ENCODE measurements at regions not wholly inside any gene's neighbourhood (a gene's known extent, or its start where the extent isn't known, plus 50 kb on each side); places are given as distances from the start of the nearest gene placed in this dataset.

- TF ChIP-seq HNF4A (conservative IDR thresholded peaks at IDR 0.05) (no peak), FOXA2 (IDR thresholded peaks at IDR 0.05) (no peak)
Measured at GRCh38 chr2:35251156-35251555, 1104.4 kb upstream of the CRIM1 start (continued).

GRCh38 chr2:35246702-35247101, 1108.9 kb upstream of the CRIM1 start:
- no peak overlapping the region for H3K27ac ChIP-seq (ENCODE audit: low read depth in 1 of 2, low read length in 2 of 2)
- DNase-seq (ENCODE audit: low spot score) = no peak
- no peaks in the 10 kb centered on the region for H3K27me3 ChIP-seq (ENCODE audit: control insufficient read depth in 4 of 4, insufficient read depth in 4 of 4, low read length in 3 of 4)
- no peak overlapping the region for H3K4me3 ChIP-seq (ENCODE audit: low read depth in 1 of 3, low read length in 3 of 3)
- no peaks in the 10 kb centered on the region for H3K9me3 ChIP-seq (ENCODE audit: control insufficient read depth in 4 of 4, low read length in 3 of 4)
- H3K4me1 ChIP-seq (ENCODE audit: control insufficient read depth in 4 of 4, insufficient read depth in 4 of 4, low read length in 3 of 4) = no peaks in the 10 kb centered on the region
- no peaks in the 10 kb centered on the region for H3K36me3 ChIP-seq (ENCODE audit: control insufficient read depth in 4 of 4, insufficient read depth in 3 of 4, low read depth in 1 of 4, low read length in 3 of 4)
- WGBS = 69% methylated on average over 2 of the region's 2 CpGs
- H3K9ac ChIP-seq (ENCODE audit: low read depth in 1 of 2, low read length in 2 of 2) = no peak overlapping the region
- TF ChIP-seq ZBTB33 (IDR thresholded peaks at IDR 0.05) = no peak
- no peak for TF ChIP-seq MAX (IDR thresholded peaks at IDR 0.05)
- TF ChIP-seq GABPA (IDR thresholded peaks at IDR 0.05 in 1 of 2, conservative IDR thresholded peaks at IDR 0.05 in 1 of 2) = no peak
- no peak for TF ChIP-seq FOXA1 (IDR thresholded peaks at IDR 0.05)
- TF ChIP-seq CTCF (IDR thresholded peaks at IDR 0.05; ENCODE audit: low read depth, low read length, missing input control) = no peak
- no peak for TF ChIP-seq YY1 (IDR thresholded peaks at IDR 0.05)
- no peak for TF ChIP-seq HNF4A (conservative IDR thresholded peaks at IDR 0.05)
- no peak for TF ChIP-seq RAD21 (IDR thresholded peaks at IDR 0.05)
- TF ChIP-seq SP1 (IDR thresholded peaks at IDR 0.05) = no peak
- TF ChIP-seq TAF1 (conservative IDR thresholded peaks at IDR 0.05) = no peak
- no peak for TF ChIP-seq JUND (IDR thresholded peaks at IDR 0.05)
- TF ChIP-seq FOXA2 (IDR thresholded peaks at IDR 0.05) = no peak

- no peak for DNase-seq (ENCODE audit: low spot score)
- 15% methylated on average over 2 of the region's 2 CpGs for WGBS
- no peaks in the 10 kb centered on the region for H3K4me1 ChIP-seq (ENCODE audit: control insufficient read depth in 4 of 4, insufficient read depth in 4 of 4, low read length in 3 of 4)
- H3K36me3 ChIP-seq (ENCODE audit: control insufficient read depth in 4 of 4, insufficient read depth in 3 of 4, low read depth in 1 of 4, low read length in 3 of 4) = no peaks in the 10 kb centered on the region
- H3K9me3 ChIP-seq (ENCODE audit: control insufficient read depth in 4 of 4, low read length in 3 of 4) = no peaks in the 10 kb centered on the region
- TF ChIP-seq HNF4A (conservative IDR thresholded peaks at IDR 0.05) (no peak), GABPA (IDR thresholded peaks at IDR 0.05 in 1 of 2, conservative IDR thresholded peaks at IDR 0.05 in 1 of 2) (no peak), EGR1 (IDR thresholded peaks at IDR 0.05; ENCODE audit: low read depth in 2 of 2) (no peak), SP1 (IDR thresholded peaks at IDR 0.05) (no peak), NR2F2 (IDR thresholded peaks at IDR 0.05) (no peak), CTCF (IDR thresholded peaks at IDR 0.05; ENCODE audit: low read depth, low read length, missing input control) (no peak), JUND (IDR thresholded peaks at IDR 0.05) (no peak), HNF4G (IDR thresholded peaks at IDR 0.05) (no peak), FOXA1 (IDR thresholded peaks at IDR 0.05) (no peak), ZBTB33 (IDR thresholded peaks at IDR 0.05) (no peak), RXRA (IDR thresholded peaks at IDR 0.05) (no peak), ATF3 (IDR thresholded peaks at IDR 0.05) (no peak), RAD21 (IDR thresholded peaks at IDR 0.05) (no peak), REST (IDR thresholded peaks at IDR 0.05) (no peak)
- H3K4me3 ChIP-seq (ENCODE audit: low read depth in 1 of 3, low read length in 3 of 3) = no peak overlapping the region
- no peak overlapping the region for H3K27ac ChIP-seq (ENCODE audit: low read depth in 1 of 2, low read length in 2 of 2)
- H3K27me3 ChIP-seq (ENCODE audit: control insufficient read depth in 4 of 4, insufficient read depth in 4 of 4, low read length in 3 of 4) = no peaks in the 10 kb centered on the region
- H3K9ac ChIP-seq (ENCODE audit: low read depth in 1 of 2, low read length in 2 of 2) = no peak overlapping the region
Measured at GRCh38 chr2:35228584-35228983, 1127.0 kb upstream of the CRIM1 start.
